ENCODE measurements at regions not wholly inside any gene's neighbourhood (a gene's known extent, or its start where the extent isn't known, plus 50 kb on each side); places are given as distances from the start of the nearest gene placed in this dataset.

- no peak for TF ChIP-seq CREB1 (IDR thresholded peaks at IDR 0.05; ENCODE audit: low read depth)
- no peak for TF ChIP-seq REST (IDR thresholded peaks at IDR 0.05; ENCODE audit: low read depth)
- no peak for TF ChIP-seq EP300 (IDR thresholded peaks at IDR 0.05; ENCODE audit: borderline replicate concordance)
- TF ChIP-seq MAX (IDR thresholded peaks at IDR 0.05), result no peak
- no peak for TF ChIP-seq FOXM1 (IDR thresholded peaks at IDR 0.05; ENCODE audit: borderline replicate concordance, low read depth)
- TF ChIP-seq TAF1 (IDR thresholded peaks at IDR 0.05; ENCODE audit: low read depth), result no peak
- TF ChIP-seq CEBPB (IDR thresholded peaks at IDR 0.05), result no peak
- no peak for TF ChIP-seq USF1 (IDR thresholded peaks at IDR 0.05)
- no peak for TF ChIP-seq NFIC (IDR thresholded peaks at IDR 0.05)
Measured at GRCh38 chr16:6602405-6602804, 730.2 kb upstream of the RBFOX1 start.

Data from Ishikawa (cell line).